ENCODE measurements at regions not wholly inside any gene's neighbourhood (a gene's known extent, or its start where the extent isn't known, plus 50 kb on each side); places are given as distances from the start of the nearest gene placed in this dataset.

GRCh38 chr9:6086006-6086655 lies 70.7 kb upstream of the RANBP6 start:
- no peak overlapping the region for H3K9ac ChIP-seq (ENCODE audit: low read length)
- no peak overlapping the region for H3K27ac ChIP-seq (ENCODE audit: low read length in 2 of 2)
- ChIA-PET CTCF (no interaction called here), POLR2A (no interaction called here)
- Mint-ChIP-seq H3K27me3 (no peaks in the 10 kb centered on the region), H3K9me3 (ENCODE audit: insufficient read depth) (no peaks in the 10 kb centered on the region), H3K4me3 (no peak overlapping the region), H3K4me1 (no peaks in the 10 kb centered on the region), H3K27ac (no peak overlapping the region)
- H3K4me1 ChIP-seq (ENCODE audit: control insufficient read depth in 2 of 2, insufficient read depth in 2 of 2, low read length in 2 of 2) = no peaks in the 10 kb centered on the region
- intact Hi-C loops (cut with micrococcal nuclease) = no loop called here
- no peak overlapping the region for H3K4me3 ChIP-seq (ENCODE audit: control extremely low read depth in 1 of 5, extremely low read depth in 1 of 5, insufficient read depth in 1 of 5, low read depth in 2 of 5, low read length in 4 of 5)
- ATAC-seq (ENCODE audit: low read depth) (no peak), DNase-seq (no peak)
- no peak for TF ChIP-seq EZH2 (IDR thresholded peaks at IDR 0.05; ENCODE audit: borderline replicate concordance, insufficient read depth, low read depth, low read length, poor library complexity, severe bottlenecking)
- no peak for TF ChIP-seq CTCF (IDR thresholded peaks at IDR 0.05)
- no peaks in the 10 kb centered on the region for H4K20me1 ChIP-seq (ENCODE audit: control insufficient read depth, insufficient read depth, low read length, poor library complexity, severe bottlenecking)
- H3K4me2 ChIP-seq (replicated peaks; ENCODE audit: low read depth, low read length, poor library complexity, severe bottlenecking) = no peak overlapping the region
- H3K27me3 ChIP-seq (replicated peaks in 1 of 4; ENCODE audit: control extremely low read depth in 1 of 4, control insufficient read depth in 3 of 4, insufficient read depth in 4 of 4, low read length in 3 of 4) = no peaks in the 10 kb centered on the region
- no peaks in the 10 kb centered on the region for H3K9me3 ChIP-seq (ENCODE audit: control extremely low read depth in 1 of 3, control insufficient read depth in 2 of 3, insufficient read depth in 1 of 3, low read length in 2 of 3)
- WGBS (ENCODE audit: insufficient coverage) = 87% methylated on average over 8 of the region's 9 CpGs
- H3K79me2 ChIP-seq (ENCODE audit: control insufficient read depth, insufficient read depth, low read length) = no peaks in the 10 kb centered on the region
- no peak overlapping the region for H2AFZ ChIP-seq (ENCODE audit: insufficient read depth, low read depth, low read length, poor library complexity, severe bottlenecking)
- H3K36me3 ChIP-seq (replicated peaks in 1 of 2; ENCODE audit: control extremely low read depth in 1 of 2, control insufficient read depth in 1 of 2, extremely low read depth in 1 of 2, insufficient read depth in 2 of 2, low read length in 1 of 2) = no peaks in the 10 kb centered on the region

- H3K36me3 ChIP-seq (replicated peaks in 1 of 2; ENCODE audit: control extremely low read depth in 1 of 2, control insufficient read depth in 1 of 2, extremely low read depth in 1 of 2, insufficient read depth in 2 of 2, low read length in 1 of 2) = no peaks in the 10 kb centered on the region
- H3K4me1 ChIP-seq (ENCODE audit: control insufficient read depth in 2 of 2, insufficient read depth in 2 of 2, low read length in 2 of 2) = peaks cover 5 to 16% of the 10 kb centered on the region in 2 donors
- ChIA-PET CTCF (interaction anchor here (1.5 kb wide), 1 partner anchor 9 kb away, joined by 3 read pairs; no protein-coding TSS in a partner anchor), POLR2A (interaction anchor here (1.3 kb wide), 1 partner anchor 65 kb away, joined by 4 read pairs; the partner anchor contains the start of gene RANBP6)
- peak overlapping the region in 4 of 5 experiments; percentile 47 to 67 (median 56) for H3K4me3 ChIP-seq (ENCODE audit: control extremely low read depth in 1 of 5, extremely low read depth in 1 of 5, insufficient read depth in 1 of 5, low read depth in 2 of 5, low read length in 4 of 5)
- 28% methylated on average over 18 of the region's 18 CpGs for WGBS (ENCODE audit: insufficient coverage)
- ATAC-seq (ENCODE audit: low read depth) (peak; percentile 94), DNase-seq (peak; percentile 89)
- no peak for TF ChIP-seq EZH2 (IDR thresholded peaks at IDR 0.05; ENCODE audit: borderline replicate concordance, insufficient read depth, low read depth, low read length, poor library complexity, severe bottlenecking)
- TF ChIP-seq CTCF (IDR thresholded peaks at IDR 0.05) = no peak
- intact Hi-C loops (cut with micrococcal nuclease) = loop anchor here (2.0 kb wide), 1 partner anchor 71 kb away; a partner anchor contains a TSS
- H4K20me1 ChIP-seq (ENCODE audit: control insufficient read depth, insufficient read depth, low read length, poor library complexity, severe bottlenecking) = no peaks in the 10 kb centered on the region
- H3K4me3 Mint-ChIP-seq = peak overlapping the region; percentile 87
- H3K27me3 ChIP-seq (replicated peaks in 1 of 4; ENCODE audit: control extremely low read depth in 1 of 4, control insufficient read depth in 3 of 4, insufficient read depth in 4 of 4, low read length in 3 of 4) = peaks cover 0 to 2% (median 0%) of the 10 kb centered on the region in 4 experiments
- peak overlapping the region; percentile 65 for H3K9ac ChIP-seq (ENCODE audit: low read length)
- H3K9me3 ChIP-seq (ENCODE audit: control extremely low read depth in 1 of 3, control insufficient read depth in 2 of 3, insufficient read depth in 1 of 3, low read length in 2 of 3) = no peaks in the 10 kb centered on the region
- peaks cover 6% of the 10 kb centered on the region for H3K4me1 Mint-ChIP-seq
- H2AFZ ChIP-seq (ENCODE audit: insufficient read depth, low read depth, low read length, poor library complexity, severe bottlenecking) = peak overlapping the region; percentile 78
- no peaks in the 10 kb centered on the region for H3K9me3 Mint-ChIP-seq (ENCODE audit: insufficient read depth)
- H3K27ac Mint-ChIP-seq = peak overlapping the region; percentile 83
- no peaks in the 10 kb centered on the region for H3K79me2 ChIP-seq (ENCODE audit: control insufficient read depth, insufficient read depth, low read length)
- H3K4me2 ChIP-seq (replicated peaks; ENCODE audit: low read depth, low read length, poor library complexity, severe bottlenecking) = peak overlapping the region; percentile 73
- peaks cover 4% of the 10 kb centered on the region for H3K27me3 Mint-ChIP-seq
- H3K27ac ChIP-seq (ENCODE audit: low read length in 2 of 2) = peak overlapping the region; percentile 51 to 67
These were observed 64.8 kb upstream of the RANBP6 start for GRCh38 chr9:6080154-6080716.

All from B cell (primary cell).